Hepatocyte (in vitro differentiated cells): ENCODE measurements at regions not wholly inside any gene's neighbourhood (a gene's known extent, or its start where the extent isn't known, plus 50 kb on each side); places are given as distances from the start of the nearest gene placed in this dataset.

ENCODE experiments used
- CTCF ChIP-seq: fragments of 200-600 bp; sonication (generic); IDR thresholded peaks from 2 replicates; pipeline ENCODE4 v1.5.1; 2016; ENCODE audit warnings: antibody characterized with exemption, mild to moderate bottlenecking; ENCODE audit not compliant: poor library complexity
- EZH2 ChIP-seq: fragments of 200-600 bp; sonication (generic); IDR thresholded peaks from 2 replicates; pipeline ENCODE4 v1.6.1; 2016; ENCODE audit warnings: antibody characterized with exemption, mild to moderate bottlenecking, borderline replicate concordance
- EZH2phosphoT487 ChIP-seq: fragments of 200-600 bp; sonication (generic); IDR thresholded peaks from one replicate; pipeline ENCODE4 v1.6.1; 2018; ENCODE audit warnings: antibody characterized with exemption, mild to moderate bottlenecking, low read depth, moderate library complexity; ENCODE audit not compliant: unreplicated experiment, severe bottlenecking

GRCh38 chr15:58303236-58303635, 128.6 kb upstream of the LIPC start:
- no peak for TF ChIP-seq CTCF
- no peak for TF ChIP-seq EZH2
- TF ChIP-seq EZH2phosphoT487: no peak
